ENCODE measurements at regions not wholly inside any gene's neighbourhood (a gene's known extent, or its start where the extent isn't known, plus 50 kb on each side); places are given as distances from the start of the nearest gene placed in this dataset.

DNA sequence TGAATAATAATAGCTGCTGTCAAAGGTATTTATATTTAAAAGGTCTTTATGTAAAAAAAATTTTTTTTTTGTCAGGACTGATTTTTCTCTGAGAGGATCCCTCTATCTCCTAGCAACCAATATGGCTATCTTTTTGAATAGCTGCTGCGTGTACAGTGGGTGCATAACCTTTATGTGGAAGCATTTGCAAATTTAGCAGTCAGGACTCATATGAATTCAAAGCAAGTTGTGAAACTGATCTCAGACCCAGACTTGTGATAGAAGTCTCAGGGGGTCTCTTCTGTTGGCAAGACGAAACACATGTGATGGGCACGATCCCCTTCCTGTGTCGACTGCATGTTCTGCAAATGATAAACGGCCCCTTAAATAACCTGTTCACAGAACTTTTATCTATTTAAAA, 114.1 kb upstream of the ARGLU1 start:
- TF ChIP-seq, protein P1, sequence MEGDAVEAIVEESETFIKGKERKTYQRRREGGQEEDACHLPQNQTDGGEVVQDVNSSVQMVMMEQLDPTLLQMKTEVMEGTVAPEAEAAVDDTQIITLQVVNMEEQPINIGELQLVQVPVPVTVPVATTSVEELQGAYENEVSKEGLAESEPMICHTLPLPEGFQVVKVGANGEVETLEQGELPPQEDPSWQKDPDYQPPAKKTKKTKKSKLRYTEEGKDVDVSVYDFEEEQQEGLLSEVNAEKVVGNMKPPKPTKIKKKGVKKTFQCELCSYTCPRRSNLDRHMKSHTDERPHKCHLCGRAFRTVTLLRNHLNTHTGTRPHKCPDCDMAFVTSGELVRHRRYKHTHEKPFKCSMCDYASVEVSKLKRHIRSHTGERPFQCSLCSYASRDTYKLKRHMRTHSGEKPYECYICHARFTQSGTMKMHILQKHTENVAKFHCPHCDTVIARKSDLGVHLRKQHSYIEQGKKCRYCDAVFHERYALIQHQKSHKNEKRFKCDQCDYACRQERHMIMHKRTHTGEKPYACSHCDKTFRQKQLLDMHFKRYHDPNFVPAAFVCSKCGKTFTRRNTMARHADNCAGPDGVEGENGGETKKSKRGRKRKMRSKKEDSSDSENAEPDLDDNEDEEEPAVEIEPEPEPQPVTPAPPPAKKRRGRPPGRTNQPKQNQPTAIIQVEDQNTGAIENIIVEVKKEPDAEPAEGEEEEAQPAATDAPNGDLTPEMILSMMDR (IDR thresholded peaks at IDR 0.05): no peak
- TF ChIP-seq POLR2A (IDR thresholded peaks at IDR 0.05) (no peak), EP300 (IDR thresholded peaks at IDR 0.05) (no peak), POLR2AphosphoS5 (IDR thresholded peaks at IDR 0.05) (no peak)
